ENCODE measurements at regions not wholly inside any gene's neighbourhood (a gene's known extent, or its start where the extent isn't known, plus 50 kb on each side); places are given as distances from the start of the nearest gene placed in this dataset.
"Not testable (repeated sequence)": the region's sequence is repeated elsewhere in the genome, so short reads cannot be mapped to it uniquely, and the experiment has no call there.

DNA sequence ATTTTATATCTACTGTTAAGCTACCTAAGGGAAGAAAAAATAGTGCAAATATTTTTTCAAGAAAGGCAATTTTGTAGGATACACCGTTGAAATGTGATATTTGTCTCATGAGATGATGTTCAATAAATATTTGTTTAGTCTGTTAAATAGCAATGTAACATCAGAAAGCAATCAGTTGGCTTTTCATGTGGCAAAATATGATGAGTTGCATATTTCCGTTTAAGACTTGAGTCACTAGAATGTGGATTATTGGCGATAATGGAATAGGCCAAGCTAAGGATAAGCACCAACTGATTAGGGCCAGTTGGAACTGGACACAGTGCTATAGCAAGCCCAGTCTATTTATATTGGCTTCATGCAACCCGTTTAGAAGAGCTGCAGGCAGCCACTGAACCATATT lies 250.4 kb upstream of the SLC16A7 start:
- DNase-seq (ENCODE audit: low read depth): no peak

DNA sequence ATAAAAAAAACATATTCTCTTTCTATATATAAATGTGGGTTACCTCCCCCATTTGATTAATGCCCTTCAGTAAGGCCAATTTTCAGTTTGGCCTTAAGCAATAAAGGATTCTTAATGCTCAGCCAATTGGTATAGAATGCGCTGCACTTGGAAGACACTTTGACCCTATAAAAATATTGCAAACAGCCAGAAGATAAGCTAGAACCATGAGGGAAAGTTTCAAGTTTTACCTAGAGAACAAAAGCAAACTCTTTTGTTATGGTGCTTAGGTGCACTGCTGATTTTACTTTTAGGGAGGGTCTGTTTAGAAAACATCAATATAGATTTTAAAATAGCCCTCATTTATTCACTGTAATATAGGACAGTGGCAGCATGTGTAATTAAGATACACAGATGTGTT lies 251.6 kb upstream of the SLC16A7 start:
- no peak for DNase-seq (ENCODE audit: low read depth)

DNA sequence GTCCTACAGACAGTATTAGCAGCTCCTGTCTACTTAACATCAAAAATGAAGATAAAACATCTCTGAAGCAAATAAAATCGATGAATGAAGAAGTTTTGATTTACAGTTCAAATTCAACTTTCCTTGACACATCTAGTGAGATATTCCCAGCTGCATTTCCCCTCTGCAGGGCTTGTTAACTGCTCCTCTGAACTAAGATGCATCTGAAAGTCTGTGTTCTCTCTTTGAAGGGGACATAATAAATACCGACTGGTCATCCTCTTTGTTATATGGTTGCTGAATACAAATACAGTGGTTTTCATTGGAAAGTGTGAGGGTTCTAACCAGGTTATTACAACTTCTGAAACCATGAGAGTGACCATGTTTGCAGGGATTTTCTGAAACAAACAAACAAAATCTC lies 266.4 kb upstream of the SLC16A7 start:
- no peak for DNase-seq (ENCODE audit: low read depth)

DNA sequence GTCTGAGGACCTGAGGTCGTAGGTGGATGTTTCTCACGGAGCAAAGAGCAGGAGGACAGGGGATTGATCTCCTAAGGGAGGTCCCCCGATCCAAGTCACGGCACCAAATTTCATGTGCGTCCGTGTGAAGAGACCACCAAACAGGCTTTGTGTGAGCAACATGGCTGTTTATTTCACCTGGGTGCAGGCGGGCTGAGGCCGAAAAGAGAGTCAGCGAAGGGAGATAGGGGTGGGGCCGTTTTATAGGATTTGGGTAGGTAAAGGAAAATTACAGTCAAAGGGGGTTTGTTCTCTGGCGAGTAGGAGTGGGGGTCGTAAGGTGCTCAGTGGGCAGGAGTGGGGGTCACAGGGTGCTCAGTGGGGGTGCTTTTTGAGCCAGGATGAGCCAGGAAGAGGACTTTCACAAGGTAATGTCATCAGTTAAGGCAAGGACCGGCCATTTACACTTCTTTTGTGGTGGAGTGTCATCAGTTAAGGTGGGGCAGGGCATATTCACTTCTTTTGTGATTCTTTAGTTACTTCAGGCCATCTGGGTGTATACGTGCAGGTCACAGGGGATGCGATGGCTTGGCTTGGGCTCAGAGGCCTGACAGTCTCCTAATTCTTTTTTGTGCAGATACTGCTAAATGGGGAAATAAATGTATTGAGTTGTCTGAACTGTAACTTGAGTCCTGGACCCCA lies 267.3 kb upstream of the SLC16A7 start:
- DNase-seq (ENCODE audit: low read depth): not testable (repeated sequence)

- DNase-seq (ENCODE audit: low read depth): not testable (repeated sequence)
These were observed 269.4 kb upstream of the SLC16A7 start for GRCh38 chr12:59326457-59326856.

GRCh38 chr12:59322473-59322872 lies 273.4 kb upstream of the SLC16A7 start:
- DNase-seq (ENCODE audit: low read depth): no peak

DNA sequence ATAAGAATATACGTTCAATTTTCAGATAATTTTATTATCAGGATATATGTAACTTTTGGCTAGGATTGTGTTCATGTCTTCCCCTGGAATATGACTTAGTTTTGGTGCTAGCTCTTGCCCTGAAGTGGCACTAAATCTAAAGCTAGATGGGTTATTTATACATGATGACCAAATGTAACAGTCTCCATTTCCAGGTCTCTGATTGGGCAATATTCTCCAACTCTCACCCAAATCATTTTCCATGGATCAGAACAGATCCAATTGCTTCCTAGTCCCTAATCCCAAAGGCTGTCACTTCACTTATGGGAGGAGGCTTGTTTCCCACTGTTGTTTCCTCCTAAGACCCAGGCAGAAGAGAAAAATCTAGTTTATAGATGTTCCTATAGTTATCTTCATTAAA lies 274.6 kb upstream of the SLC16A7 start:
- no peak for DNase-seq (ENCODE audit: low read depth)

- no peak for DNase-seq (ENCODE audit: low read depth)
These were observed 275.7 kb upstream of the SLC16A7 start for GRCh38 chr12:59320112-59320511.

DNA sequence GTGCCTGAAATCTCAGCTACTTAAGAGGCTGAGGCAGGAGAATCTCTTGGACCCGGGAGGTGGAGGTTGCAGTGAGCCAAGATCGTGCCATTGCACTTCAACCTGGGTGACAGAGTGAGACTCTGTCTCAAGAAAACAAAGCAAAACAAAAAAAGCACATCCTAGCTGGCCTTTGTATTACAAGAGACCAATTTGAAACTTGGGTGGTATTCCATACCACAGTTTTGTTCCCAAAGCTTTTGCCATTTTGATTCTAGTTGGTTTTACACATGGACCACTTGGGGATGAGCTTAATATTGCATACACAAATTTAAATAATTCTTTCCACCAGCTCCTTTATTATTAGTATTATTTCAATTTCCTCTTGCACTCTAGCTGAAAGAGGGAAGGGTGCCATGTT lies 276.9 kb upstream of the SLC16A7 start:
- no peak for DNase-seq (ENCODE audit: low read depth)

DNA sequence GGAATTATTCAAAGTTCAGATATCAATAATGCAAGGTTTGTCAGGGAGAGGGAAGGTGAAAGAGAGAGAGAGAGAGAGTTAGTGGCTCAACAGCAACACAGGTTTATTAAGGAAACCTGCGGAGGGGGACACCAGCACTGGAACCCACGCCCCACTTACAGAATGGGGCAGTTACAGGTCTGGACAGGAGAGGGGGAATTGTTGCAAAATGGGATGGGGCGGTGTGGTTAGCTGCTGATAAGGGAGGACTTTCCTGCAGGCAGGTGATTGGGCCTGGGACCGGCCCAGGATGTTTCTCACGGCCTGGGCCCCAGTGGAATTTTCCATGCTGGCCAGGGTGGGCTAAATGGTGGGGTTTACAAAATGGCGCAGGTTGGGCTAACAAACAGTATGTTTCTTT lies 278.2 kb upstream of the SLC16A7 start:
- no peak for DNase-seq (ENCODE audit: low read depth)

GRCh38 chr12:59316938-59317337 lies 278.9 kb upstream of the SLC16A7 start:
- no peak for DNase-seq (ENCODE audit: low read depth)

DNA sequence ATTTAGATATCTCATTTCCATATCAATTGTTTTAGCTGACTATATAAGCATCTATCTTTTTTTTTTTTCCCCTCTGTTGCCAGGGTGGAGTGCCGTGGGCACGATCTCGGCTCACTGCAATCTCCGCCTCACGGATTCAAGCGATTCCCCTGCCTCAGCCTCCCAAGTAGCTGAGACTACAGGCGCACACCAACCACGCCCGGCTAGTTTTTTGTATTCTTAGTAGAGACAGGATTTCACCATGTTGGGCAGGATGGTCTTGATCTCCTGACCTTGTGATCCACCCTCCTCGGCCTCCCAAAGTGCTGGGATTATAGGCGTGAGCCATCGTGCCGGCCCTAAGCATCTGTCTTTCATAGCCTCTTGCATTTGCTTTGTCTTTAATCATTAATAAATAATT lies 279.5 kb upstream of the SLC16A7 start:
- DNase-seq (ENCODE audit: low read depth): not testable (repeated sequence)

GRCh38 chr12:59314209-59314608 lies 281.6 kb upstream of the SLC16A7 start:
- no peak for DNase-seq (ENCODE audit: low read depth)

GRCh38 chr12:59304077-59304721 lies 291.6 kb upstream of the SLC16A7 start:
- DNase-seq (ENCODE audit: low read depth): no peak

GRCh38 chr12:59298296-59298695 lies 297.5 kb upstream of the SLC16A7 start:
- DNase-seq (ENCODE audit: low read depth): no peak

DNA sequence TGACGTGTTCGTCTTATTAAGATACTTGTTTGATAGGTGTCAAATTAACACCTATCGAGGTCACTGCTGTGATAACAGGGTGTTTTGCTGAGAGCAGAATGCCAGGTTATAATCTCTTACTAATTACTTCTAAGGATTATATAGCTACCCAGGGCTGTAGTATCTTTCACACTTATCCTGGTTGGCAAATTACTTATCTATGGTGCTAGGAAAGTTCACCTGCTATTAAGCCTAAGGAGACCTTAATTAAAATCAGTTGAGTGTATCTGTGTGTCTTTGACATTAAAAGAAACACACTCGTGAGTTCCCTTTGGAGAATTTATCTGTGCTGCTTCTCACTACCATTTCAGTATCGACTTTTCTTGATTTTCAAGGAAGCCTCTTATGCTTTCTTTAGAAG lies 301.6 kb upstream of the SLC16A7 start:
- DNase-seq (ENCODE audit: low read depth): no peak

DNA sequence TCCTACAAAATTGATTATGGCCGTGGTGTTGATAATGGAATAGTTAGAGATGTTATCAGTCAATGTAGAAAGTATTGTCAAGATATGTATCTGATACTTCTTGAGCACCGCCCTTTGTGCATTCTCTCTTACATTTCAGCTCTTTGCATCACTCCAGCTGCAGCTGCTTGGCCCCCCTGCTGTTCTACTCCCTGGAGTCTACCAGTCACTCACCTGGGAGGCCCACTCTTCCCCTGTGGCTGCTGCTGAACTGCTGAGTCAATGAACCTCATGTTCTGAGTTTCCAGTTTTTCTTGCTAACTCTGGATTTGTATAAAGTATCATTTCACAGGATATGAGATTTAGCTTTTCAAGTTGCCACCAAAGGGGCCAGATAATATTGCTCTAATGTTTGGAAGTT lies 312.8 kb upstream of the SLC16A7 start:
- no peak for DNase-seq (ENCODE audit: low read depth)

GRCh38 chr12:59273561-59273960 lies 322.3 kb upstream of the SLC16A7 start:
- DNase-seq (ENCODE audit: low read depth): not testable (repeated sequence)

DNA sequence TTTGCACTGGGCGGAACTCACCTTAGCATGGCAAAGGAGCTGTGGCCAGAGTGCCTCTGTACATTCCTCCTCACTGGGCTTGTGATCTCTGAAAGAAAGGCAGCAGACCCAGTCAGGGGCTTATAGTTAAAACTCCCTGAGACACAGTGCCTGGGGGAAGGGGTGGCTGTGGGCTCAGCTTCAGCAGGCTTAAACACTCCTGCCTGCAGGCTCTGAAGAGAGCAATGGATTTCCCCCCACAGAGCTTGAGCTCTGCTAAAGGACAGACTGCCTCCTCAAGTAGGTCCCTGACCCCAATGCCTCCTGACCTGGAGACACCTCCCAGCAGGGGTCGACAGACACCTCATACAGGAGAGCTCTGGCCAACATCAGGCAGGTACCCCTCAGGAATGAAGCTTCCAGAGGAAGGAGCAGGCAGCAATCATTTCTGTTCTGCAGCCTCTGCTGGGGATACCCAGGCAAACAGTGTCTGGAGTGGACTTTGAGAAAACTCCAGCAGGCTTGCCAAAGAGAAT lies 327.5 kb upstream of the SLC16A7 start:
- DNase-seq (ENCODE audit: low read depth): no peak

GRCh38 chr12:59260202-59260601 lies 335.6 kb upstream of the SLC16A7 start:
- no peak for DNase-seq (ENCODE audit: low read depth)

DNA sequence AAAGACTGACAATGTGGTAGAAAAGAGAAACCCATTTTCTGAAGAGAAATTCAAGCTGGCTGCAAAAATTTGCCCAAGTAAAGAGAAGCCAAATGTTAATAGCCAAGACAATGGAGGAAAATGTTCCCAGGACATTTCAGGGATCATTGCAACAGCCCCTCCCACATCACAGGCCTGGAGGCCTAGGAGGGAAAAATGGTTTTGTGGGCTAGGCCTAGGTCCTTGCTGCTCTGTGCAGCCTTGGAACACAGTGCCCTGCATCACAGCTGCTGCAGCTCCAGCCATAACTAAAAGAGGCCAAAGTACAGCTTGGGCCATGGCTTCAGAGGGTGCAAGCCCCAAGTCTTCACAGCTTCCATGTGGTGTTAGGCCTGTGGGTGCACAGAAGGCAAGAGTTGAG lies 332.4 kb upstream of the LRIG3 start:
- DNase-seq (ENCODE audit: low read depth): no peak

GRCh38 chr12:59250766-59251165 lies 330.5 kb upstream of the LRIG3 start:
- DNase-seq (ENCODE audit: low read depth): no peak

DNA sequence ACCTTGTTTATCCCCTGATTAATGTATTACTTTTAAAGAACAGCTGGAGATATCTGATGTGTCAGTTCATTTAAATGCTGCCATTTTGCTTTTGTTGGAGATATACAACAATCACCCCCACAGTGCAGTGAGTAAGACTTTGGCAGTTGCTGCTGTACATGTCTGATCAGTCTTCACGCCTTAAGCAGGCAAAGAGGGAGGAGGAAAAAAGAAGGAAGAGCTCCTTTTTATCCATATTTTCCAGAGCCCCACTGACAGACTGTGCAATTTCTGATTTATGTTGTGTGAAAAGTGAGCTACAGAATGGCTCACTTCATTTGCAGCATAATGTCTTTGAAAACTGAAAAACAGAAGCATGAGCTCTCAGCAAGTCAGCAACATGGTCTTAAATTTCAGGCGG lies 319.7 kb upstream of the LRIG3 start:
- DNase-seq (ENCODE audit: low read depth): no peak

DNA sequence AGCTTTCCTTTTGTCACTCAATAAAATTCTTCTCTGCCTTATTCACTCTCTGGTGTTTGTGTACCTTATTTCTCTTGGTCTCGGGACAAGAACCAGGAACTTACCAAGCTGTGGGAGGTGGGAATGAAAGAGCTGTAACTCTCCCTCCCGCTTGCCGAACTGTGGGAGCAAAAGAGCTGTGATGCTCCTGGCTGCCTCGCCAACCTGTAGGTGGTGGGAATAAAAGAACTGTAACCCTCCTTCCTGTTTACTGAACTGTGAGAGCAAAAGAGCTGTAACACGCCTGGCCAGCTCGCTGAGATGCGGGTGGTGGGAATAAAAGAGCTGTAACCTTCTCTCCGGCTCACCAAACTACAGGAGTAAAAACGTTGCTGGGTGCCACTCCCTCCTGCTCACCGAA lies 314.1 kb upstream of the LRIG3 start:
- no peak for DNase-seq (ENCODE audit: low read depth)

All from stimulated activated CD8-positive, alpha-beta memory T cell treated with anti-CD3 and anti-CD28 coated beads, Interleukin-7, amount 100 ng/mL, for 24 hours (primary cell).